Skeletal muscle cell (primary cell): ENCODE measurements at regions not wholly inside any gene's neighbourhood (a gene's known extent, or its start where the extent isn't known, plus 50 kb on each side); places are given as distances from the start of the nearest gene placed in this dataset.
A peak's percentile ranks its signal among the peaks of the same experiment; 100 is the strongest.

Experiments used
- DNase-seq: peaks from one replicate; pipeline ENCODE4 v3.0.0-alpha.2; 2010; ENCODE audit warnings: low read depth
- H3K4me3 ChIP-seq: 2 replicates; pipeline ENCODE4 v1.5.1; 2011; ENCODE audit warnings: low read depth, mild to moderate bottlenecking, control low read depth, low read length, moderate library complexity

GRCh38 chr3:124652009-124652408 is 78.2 kb upstream of the UMPS start:
- no peak for DNase-seq
- H3K4me3 ChIP-seq = no peak overlapping the region

GRCh38 chr3:124653071-124653796 is 77.0 kb upstream of the UMPS start:
- no peak overlapping the region for H3K4me3 ChIP-seq
- DNase-seq = no peak

- H3K4me3 ChIP-seq = no peak overlapping the region
- no peak for DNase-seq
Measured at GRCh38 chr3:124653797-124654469, 76.3 kb upstream of the UMPS start.

GRCh38 chr3:124654470-124654845 is 75.8 kb upstream of the UMPS start:
- DNase-seq = no peak
- no peak overlapping the region for H3K4me3 ChIP-seq

GRCh38 chr3:124656531-124656930 is 73.7 kb upstream of the UMPS start:
- H3K4me3 ChIP-seq = no peak overlapping the region
- DNase-seq = no peak

GRCh38 chr3:124657138-124657537 is 73.1 kb upstream of the UMPS start:
- no peak for DNase-seq
- H3K4me3 ChIP-seq = no peak overlapping the region

GRCh38 chr3:124658270-124658669 is 72.0 kb upstream of the UMPS start:
- no peak for DNase-seq
- no peak overlapping the region for H3K4me3 ChIP-seq

GRCh38 chr3:124659175-124659574 is 71.1 kb upstream of the UMPS start:
- DNase-seq = no peak
- H3K4me3 ChIP-seq = no peak overlapping the region

- no peak for DNase-seq
- no peak overlapping the region for H3K4me3 ChIP-seq
Measured at GRCh38 chr3:124660599-124660998, 69.7 kb upstream of the UMPS start.

- H3K4me3 ChIP-seq = no peak overlapping the region
- no peak for DNase-seq
Measured at GRCh38 chr3:124663690-124664089, 66.6 kb upstream of the UMPS start.

- no peak for DNase-seq
- no peak overlapping the region for H3K4me3 ChIP-seq
Measured at GRCh38 chr3:124664804-124665203, 65.4 kb upstream of the UMPS start.

GRCh38 chr3:124666067-124666466 is 64.2 kb upstream of the UMPS start:
- DNase-seq = no peak

GRCh38 chr3:124669470-124669869 is 60.8 kb upstream of the UMPS start:
- peak; percentile 55 for DNase-seq
- no peak overlapping the region for H3K4me3 ChIP-seq

More at GRCh38 chr3:124666067-124666466, 64.2 kb upstream of the UMPS start:
- H3K4me3 ChIP-seq = no peak overlapping the region

- H3K4me3 ChIP-seq = no peak overlapping the region
- no peak for DNase-seq
Measured at GRCh38 chr3:124671106-124671505, 59.1 kb upstream of the UMPS start.

- H3K4me3 ChIP-seq = no peak overlapping the region
- DNase-seq = no peak
Measured at GRCh38 chr3:124674336-124674735, 55.9 kb upstream of the UMPS start.

GRCh38 chr3:124676236-124676635 is 54.0 kb upstream of the UMPS start:
- DNase-seq = peak; percentile 51
- H3K4me3 ChIP-seq = no peak overlapping the region

GRCh38 chr3:124679048-124679638 is 51.1 kb upstream of the UMPS start:
- H3K4me3 ChIP-seq = no peak overlapping the region
- no peak for DNase-seq
